Amniotic stem cell (primary cell): ENCODE measurements at regions not wholly inside any gene's neighbourhood (a gene's known extent, or its start where the extent isn't known, plus 50 kb on each side); places are given as distances from the start of the nearest gene placed in this dataset.

Source experiments
- DNase-seq: peaks from one replicate; lab custom pipeline; 2025; lab: John Stamatoyannopoulos, UW

- DNase-seq, result no peak
Measured at GRCh38 chr3:34183114-34183513, 384.7 kb downstream of the PDCD6IP start.

- no peak for DNase-seq
Measured at GRCh38 chr3:34183611-34184340, 385.3 kb downstream of the PDCD6IP start.

GRCh38 chr3:34185301-34185700, 386.9 kb downstream of the PDCD6IP start:
- DNase-seq, result no peak

GRCh38 chr3:34189133-34189532, 390.7 kb downstream of the PDCD6IP start:
- no peak for DNase-seq

- DNase-seq, result no peak
Measured at GRCh38 chr3:34196914-34197313, 398.5 kb downstream of the PDCD6IP start.

GRCh38 chr3:34198309-34198708, 399.9 kb downstream of the PDCD6IP start:
- DNase-seq, result no peak

GRCh38 chr3:34200576-34200975, 402.1 kb downstream of the PDCD6IP start:
- DNase-seq, result no peak

- DNase-seq, result no peak
Measured at GRCh38 chr3:34202975-34203374, 404.5 kb downstream of the PDCD6IP start.

GRCh38 chr3:34203386-34203785, 405.0 kb downstream of the PDCD6IP start:
- no peak for DNase-seq

- DNase-seq, result no peak
Measured at GRCh38 chr3:34207002-34207401, 408.6 kb downstream of the PDCD6IP start.

- no peak for DNase-seq
Measured at GRCh38 chr3:34207806-34208205, 409.4 kb downstream of the PDCD6IP start.

- DNase-seq, result no peak
Measured at GRCh38 chr3:34212175-34212574, 413.7 kb downstream of the PDCD6IP start.

GRCh38 chr3:34212656-34213055, 414.2 kb downstream of the PDCD6IP start:
- no peak for DNase-seq

- no peak for DNase-seq
Measured at GRCh38 chr3:34213478-34213877, 415.0 kb downstream of the PDCD6IP start.

- DNase-seq, result no peak
Measured at GRCh38 chr3:34216711-34217335, 418.4 kb downstream of the PDCD6IP start.

GRCh38 chr3:34218706-34219385, 420.4 kb downstream of the PDCD6IP start:
- DNase-seq, result no peak

- DNase-seq, result no peak
Measured at GRCh38 chr3:34219556-34219955, 421.1 kb downstream of the PDCD6IP start.

- DNase-seq, result no peak
Measured at GRCh38 chr3:34225821-34226366, 427.5 kb downstream of the PDCD6IP start.

GRCh38 chr3:34229876-34230275, 431.4 kb downstream of the PDCD6IP start:
- no peak for DNase-seq

- DNase-seq, result no peak
Measured at GRCh38 chr3:34235096-34235495, 436.7 kb downstream of the PDCD6IP start.

- no peak for DNase-seq
Measured at GRCh38 chr3:34237946-34238345, 439.5 kb downstream of the PDCD6IP start.

GRCh38 chr3:34238407-34238806, 440.0 kb downstream of the PDCD6IP start:
- DNase-seq, result no peak

GRCh38 chr3:34239287-34239686, 440.9 kb downstream of the PDCD6IP start:
- no peak for DNase-seq
